ENCODE measurements at regions not wholly inside any gene's neighbourhood (a gene's known extent, or its start where the extent isn't known, plus 50 kb on each side); places are given as distances from the start of the nearest gene placed in this dataset.

GRCh38 chr2:758073-758820 lies 81.0 kb upstream of the TMEM18 start:
- 66% methylated on average over 8 of the region's 13 CpGs for WGBS (ENCODE audit: insufficient coverage)

More at GRCh38 chr2:758073-758820, 81.0 kb upstream of the TMEM18 start:
- peaks cover 0 to 4% (median 1%) of the 10 kb centered on the region in 4 experiments for H3K27me3 ChIP-seq (replicated peaks in 1 of 4; ENCODE audit: control extremely low read depth in 1 of 4, control insufficient read depth in 3 of 4, insufficient read depth in 4 of 4, low read length in 3 of 4)
- H3K9me3 ChIP-seq (ENCODE audit: control extremely low read depth in 1 of 3, control insufficient read depth in 2 of 3, insufficient read depth in 1 of 3, low read length in 2 of 3): no peaks in the 10 kb centered on the region
- Mint-ChIP-seq H3K27me3 (peaks cover 32% of the 10 kb centered on the region), H3K4me3 (no peak overlapping the region), H3K27ac (no peak overlapping the region), H3K4me1 (no peaks in the 10 kb centered on the region), H3K9me3 (ENCODE audit: insufficient read depth) (no peaks in the 10 kb centered on the region)
- H4K20me1 ChIP-seq (ENCODE audit: control insufficient read depth, insufficient read depth, low read length, poor library complexity, severe bottlenecking): no peaks in the 10 kb centered on the region
- H3K79me2 ChIP-seq (ENCODE audit: control insufficient read depth, insufficient read depth, low read length): no peaks in the 10 kb centered on the region
- H3K27ac ChIP-seq (ENCODE audit: low read length in 2 of 2): no peak overlapping the region
- intact Hi-C loops (cut with micrococcal nuclease): no loop called here
- H3K4me2 ChIP-seq (replicated peaks; ENCODE audit: low read depth, low read length, poor library complexity, severe bottlenecking): no peak overlapping the region
- H2AFZ ChIP-seq (ENCODE audit: insufficient read depth, low read depth, low read length, poor library complexity, severe bottlenecking): no peak overlapping the region
- TF ChIP-seq EZH2 (IDR thresholded peaks at IDR 0.05; ENCODE audit: borderline replicate concordance, insufficient read depth, low read depth, low read length, poor library complexity, severe bottlenecking) (no peak), CTCF (IDR thresholded peaks at IDR 0.05) (no peak)
- no peak overlapping the region for H3K9ac ChIP-seq (ENCODE audit: low read length)
- no peak overlapping the region for H3K4me3 ChIP-seq (ENCODE audit: control extremely low read depth in 1 of 5, extremely low read depth in 1 of 5, insufficient read depth in 1 of 5, low read depth in 2 of 5, low read length in 4 of 5)
- ChIA-PET POLR2A (no interaction called here), CTCF (no interaction called here)
- H3K4me1 ChIP-seq (ENCODE audit: control insufficient read depth in 2 of 2, insufficient read depth in 2 of 2, low read length in 2 of 2): no peaks in the 10 kb centered on the region
- no peak for DNase-seq
- ATAC-seq (ENCODE audit: low read depth): no peak
- H3K36me3 ChIP-seq (replicated peaks in 1 of 2; ENCODE audit: control extremely low read depth in 1 of 2, control insufficient read depth in 1 of 2, extremely low read depth in 1 of 2, insufficient read depth in 2 of 2, low read length in 1 of 2): no peaks in the 10 kb centered on the region
